Gastroesophageal sphincter (tissue), 4 donors: ENCODE measurements at regions not wholly inside any gene's neighbourhood (a gene's known extent, or its start where the extent isn't known, plus 50 kb on each side); places are given as distances from the start of the nearest gene placed in this dataset.

ENCODE experiments used
- ATAC-seq: fragments of 150-250 bp; one replicate; pipeline ENCODE4 v1.9.1; 2016; ENCODE audit warnings: mild to moderate bottlenecking, moderate library complexity
- H3K27ac ChIP-seq, 4 donors: fragments of 200-600 bp; sonication (generic) in 3 of 4; 1 replicate in 3 of 4; 2 replicates in 1 of 4; pipeline ENCODE4 v1.5.1; 2016 to 2019
- H3K27me3 ChIP-seq: fragments of 200-600 bp; sonication (generic); one replicate; pipeline ENCODE4 v1.5.1; 2019
- H3K36me3 ChIP-seq, 2 donors: fragments of 200-600 bp; sonication (generic); one replicate each; pipeline ENCODE4 v1.5.1; 2019; ENCODE audit warnings: control low read depth in 1 of 2
- H3K4me1 ChIP-seq, 3 donors: fragments of 200-600 bp; sonication (generic); 1 replicate in 2 of 3; 2 replicates in 1 of 3; pipeline ENCODE4 v1.5.1; 2016 to 2019; ENCODE audit warnings: control low read depth in 2 of 3
- H3K4me3 ChIP-seq, 2 donors: fragments of 200-600 bp; sonication (generic); one replicate each; pipeline ENCODE4 v1.5.1; 2019; ENCODE audit warnings: mild to moderate bottlenecking in 1 of 2, moderate library complexity in 1 of 2
- H3K9me3 ChIP-seq, 3 donors: fragments of 200-600 bp; sonication (generic); one replicate each; pipeline ENCODE4 v1.5.1; 2017 to 2019; ENCODE audit warnings: control low read depth in 2 of 3
- EP300 ChIP-seq: sonication (generic); formaldehyde crosslinking; IDR thresholded peaks from one replicate; pipeline ENCODE4 v1.6.1; 2017; ENCODE audit warnings: antibody characterized with exemption, mild to moderate bottlenecking
- POLR2A ChIP-seq, 2 donors: fragments of 450-650 bp; IDR thresholded peaks; one replicate each; pipeline ENCODE4 v1.6.1; 2017; ENCODE audit warnings: antibody characterized with exemption in 2 of 2, mild to moderate bottlenecking in 2 of 2, moderate library complexity in 1 of 2
- POLR2AphosphoS5 ChIP-seq: sonication (generic); formaldehyde crosslinking; IDR thresholded peaks from one replicate; pipeline ENCODE4 v1.6.1; 2017; ENCODE audit warnings: antibody characterized with exemption
- WGBS, 2 donors: methylation state at CpG; one replicate each; pipeline ENCODE4 v1.1.5; 2018; ENCODE audit warnings: low coverage in 1 of 2; 5-methylcytosine and 5-hydroxymethylcytosine counted together
- TF ChIP-seq, protein P1 (sequence below), 4 experiments: fragments of 200-600 bp in 2 of 4; fragments of 450-650 bp in 2 of 4; sonication (generic) in 1 of 4; IDR thresholded peaks; one replicate each; pipeline ENCODE4 v1.5.1; 2017 to 2019; ENCODE audit warnings: antibody characterized with exemption in 4 of 4, mild to moderate bottlenecking in 2 of 4, moderate library complexity in 2 of 4

DNA sequence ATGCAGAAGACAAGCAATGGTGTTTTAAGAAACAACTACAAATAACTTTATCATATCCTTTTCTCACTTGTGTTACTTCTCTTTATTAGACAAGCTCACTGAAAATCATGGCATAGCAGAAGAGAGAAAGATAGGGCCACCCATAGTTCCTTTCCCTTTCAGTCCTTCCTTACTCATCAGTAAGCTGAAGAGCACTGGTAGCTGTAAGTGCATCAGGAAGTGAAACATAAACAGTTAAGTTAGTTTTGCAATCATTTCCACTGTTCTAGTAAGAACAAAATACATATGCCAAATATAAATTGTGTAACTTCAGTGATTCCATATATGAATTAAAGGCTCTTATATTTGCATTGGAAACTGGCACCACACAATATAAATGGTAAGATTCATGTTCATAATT is 220.1 kb downstream of the HACE1 start:
- H3K27ac ChIP-seq, result peak overlapping the region; percentile 39 to 67 (median 50)
- no peak overlapping the region for H3K4me3 ChIP-seq
- ATAC-seq, result no peak
- H3K4me1 ChIP-seq, result peaks cover 0 to 10% (median 0%) of the 10 kb centered on the region in 3 donors
- TF ChIP-seq POLR2A (IDR thresholded peaks at IDR 0.05), result no peak
- no peak for TF ChIP-seq POLR2AphosphoS5
- no peak for TF ChIP-seq EP300
- TF ChIP-seq, protein P1, sequence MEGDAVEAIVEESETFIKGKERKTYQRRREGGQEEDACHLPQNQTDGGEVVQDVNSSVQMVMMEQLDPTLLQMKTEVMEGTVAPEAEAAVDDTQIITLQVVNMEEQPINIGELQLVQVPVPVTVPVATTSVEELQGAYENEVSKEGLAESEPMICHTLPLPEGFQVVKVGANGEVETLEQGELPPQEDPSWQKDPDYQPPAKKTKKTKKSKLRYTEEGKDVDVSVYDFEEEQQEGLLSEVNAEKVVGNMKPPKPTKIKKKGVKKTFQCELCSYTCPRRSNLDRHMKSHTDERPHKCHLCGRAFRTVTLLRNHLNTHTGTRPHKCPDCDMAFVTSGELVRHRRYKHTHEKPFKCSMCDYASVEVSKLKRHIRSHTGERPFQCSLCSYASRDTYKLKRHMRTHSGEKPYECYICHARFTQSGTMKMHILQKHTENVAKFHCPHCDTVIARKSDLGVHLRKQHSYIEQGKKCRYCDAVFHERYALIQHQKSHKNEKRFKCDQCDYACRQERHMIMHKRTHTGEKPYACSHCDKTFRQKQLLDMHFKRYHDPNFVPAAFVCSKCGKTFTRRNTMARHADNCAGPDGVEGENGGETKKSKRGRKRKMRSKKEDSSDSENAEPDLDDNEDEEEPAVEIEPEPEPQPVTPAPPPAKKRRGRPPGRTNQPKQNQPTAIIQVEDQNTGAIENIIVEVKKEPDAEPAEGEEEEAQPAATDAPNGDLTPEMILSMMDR (IDR thresholded peaks at IDR 0.05), result no peak
- H3K27me3 ChIP-seq, result no peaks in the 10 kb centered on the region
- H3K36me3 ChIP-seq, result no peaks in the 10 kb centered on the region
- H3K9me3 ChIP-seq, result no peaks in the 10 kb centered on the region

DNA sequence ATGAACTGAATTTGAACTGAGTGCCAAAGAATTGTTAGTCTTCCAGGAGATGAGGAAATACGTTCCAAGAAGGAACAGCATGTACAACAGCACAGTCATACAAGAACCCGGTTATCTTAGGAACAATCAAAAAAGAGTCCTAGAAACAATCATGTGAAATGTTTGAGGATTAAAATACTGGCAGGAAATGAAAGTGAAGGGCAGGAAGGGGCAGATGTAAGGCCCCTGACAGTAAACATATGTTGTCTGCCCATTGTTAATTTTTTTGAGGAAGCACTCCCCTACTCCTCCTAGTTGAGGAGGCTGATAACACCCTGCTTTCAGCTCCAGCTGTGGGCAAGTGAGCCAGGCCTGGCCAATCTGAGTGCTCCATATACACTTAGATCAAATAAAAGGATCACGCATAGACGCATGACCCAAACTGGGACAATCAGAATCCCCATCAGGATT is 220.9 kb downstream of the HACE1 start:
- peak; percentile 75 for ATAC-seq
- no peaks in the 10 kb centered on the region for H3K9me3 ChIP-seq
- H3K36me3 ChIP-seq, result no peaks in the 10 kb centered on the region
- peaks cover 0 to 10% (median 0%) of the 10 kb centered on the region in 3 donors for H3K4me1 ChIP-seq
- no peak overlapping the region for H3K4me3 ChIP-seq
- no peaks in the 10 kb centered on the region for H3K27me3 ChIP-seq
- peak overlapping the region; percentile 39 to 67 (median 50) for H3K27ac ChIP-seq
- TF ChIP-seq EP300 (no peak), POLR2A (IDR thresholded peaks at IDR 0.05) (no peak), POLR2AphosphoS5 (peak; percentile 41)
- TF ChIP-seq, protein P1 (IDR thresholded peaks at IDR 0.05), result no peak
- 52 to 56% methylated on average over 3 to 4 of the region's 4 CpGs for WGBS, 2 donors

- Histone ChIP-seq H3K4me1 (no peaks in the 10 kb centered on the region), H3K27ac (no peak overlapping the region), H3K27me3 (no peaks in the 10 kb centered on the region), H3K9me3 (no peaks in the 10 kb centered on the region), H3K4me3 (no peak overlapping the region), H3K36me3 (no peaks in the 10 kb centered on the region)
- WGBS, 2 donors, result 75 to 77% methylated on average over 4 of the region's 4 CpGs
- TF ChIP-seq, protein P1 (IDR thresholded peaks at IDR 0.05), result no peak
- no peak for TF ChIP-seq POLR2A (IDR thresholded peaks at IDR 0.05)
- no peak for TF ChIP-seq POLR2AphosphoS5
- no peak for TF ChIP-seq EP300
- ATAC-seq, result no peak
Measured at GRCh38 chr6:104633125-104633524, 226.6 kb downstream of the HACE1 start.

DNA sequence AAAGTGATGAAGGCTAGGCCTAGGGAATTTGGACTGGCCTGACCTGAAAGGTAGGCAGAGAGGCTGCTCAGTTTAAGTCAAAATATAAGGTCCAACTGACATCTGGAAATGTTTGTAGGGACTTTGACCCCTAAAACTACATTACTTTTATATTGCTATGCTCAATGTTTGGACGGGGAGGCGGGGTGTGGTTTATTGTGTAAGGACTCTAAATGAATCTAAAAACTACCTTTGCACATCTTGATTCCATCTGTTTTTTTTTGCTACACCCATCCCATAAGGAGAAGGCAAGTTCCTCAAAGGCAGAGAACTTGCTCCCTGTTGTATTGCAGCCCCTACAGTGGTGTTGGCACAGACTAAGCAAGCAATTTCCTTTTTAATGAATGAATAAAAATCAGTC is 227.1 kb downstream of the HACE1 start:
- Histone ChIP-seq H3K4me3 (no peak overlapping the region), H3K27ac (no peak overlapping the region), H3K9me3 (no peaks in the 10 kb centered on the region), H3K27me3 (no peaks in the 10 kb centered on the region), H3K4me1 (no peaks in the 10 kb centered on the region), H3K36me3 (no peaks in the 10 kb centered on the region)
- ATAC-seq, result no peak
- TF ChIP-seq POLR2A (IDR thresholded peaks at IDR 0.05) (no peak), POLR2AphosphoS5 (no peak), EP300 (no peak)
- TF ChIP-seq, protein P1 (IDR thresholded peaks at IDR 0.05), result no peak
- 63 to 95% methylated on average over 2 of the region's 2 CpGs for WGBS, 2 donors

GRCh38 chr6:104630955-104631354 is 228.8 kb downstream of the HACE1 start:
- Histone ChIP-seq H3K27me3 (no peaks in the 10 kb centered on the region), H3K4me3 (no peak overlapping the region), H3K27ac (peak overlapping the region in 3 of 4 donors; percentile 1 to 28 (median 20)), H3K36me3 (no peaks in the 10 kb centered on the region), H3K4me1 (no peaks in the 10 kb centered on the region), H3K9me3 (no peaks in the 10 kb centered on the region)
- TF ChIP-seq, protein P1 (IDR thresholded peaks at IDR 0.05), result no peak
- ATAC-seq, result peak; percentile 41
